ENCODE measurements at regions not wholly inside any gene's neighbourhood (a gene's known extent, or its start where the extent isn't known, plus 50 kb on each side); places are given as distances from the start of the nearest gene placed in this dataset.

- H3K4me3 ChIP-seq (ENCODE audit: low read length) = no peak overlapping the region
- WGBS (ENCODE audit: insufficient coverage) = no CpG with 5 or more reads among the region's 3 CpGs
- no peak for DNase-seq
These were observed 621.7 kb upstream of the NUDT12 start for GRCh38 chr5:104184264-104184663.

GRCh38 chr5:104178829-104179456 lies 616.4 kb upstream of the NUDT12 start:
- H3K4me1 ChIP-seq (ENCODE audit: control insufficient read depth, insufficient read depth, low read length) = no peaks in the 10 kb centered on the region
- H3K36me3 ChIP-seq (ENCODE audit: control insufficient read depth, insufficient read depth, low read length) = no peaks in the 10 kb centered on the region
- peaks cover 21% of the 10 kb centered on the region for H3K9me3 ChIP-seq (replicated peaks; ENCODE audit: control insufficient read depth, low read depth, low read length)
- DNase-seq = no peak
- 79% methylated on average over 8 of the region's 9 CpGs for WGBS (ENCODE audit: insufficient coverage)
- no peaks in the 10 kb centered on the region for H3K27me3 ChIP-seq (ENCODE audit: control insufficient read depth, insufficient read depth, low read length)
- H3K27ac ChIP-seq (ENCODE audit: low read length) = no peak overlapping the region
- no peak overlapping the region for H3K4me3 ChIP-seq (ENCODE audit: low read length)

More at GRCh38 chr5:104184264-104184663, 621.7 kb upstream of the NUDT12 start:
- no peaks in the 10 kb centered on the region for H3K36me3 ChIP-seq (ENCODE audit: control insufficient read depth, insufficient read depth, low read length)
- H3K27me3 ChIP-seq (ENCODE audit: control insufficient read depth, insufficient read depth, low read length) = no peaks in the 10 kb centered on the region
- no peak overlapping the region for H3K27ac ChIP-seq (ENCODE audit: low read length)
- peaks cover 34% of the 10 kb centered on the region for H3K9me3 ChIP-seq (replicated peaks; ENCODE audit: control insufficient read depth, low read depth, low read length)
- H3K4me1 ChIP-seq (ENCODE audit: control insufficient read depth, insufficient read depth, low read length) = no peaks in the 10 kb centered on the region

- 100% methylated on average over 2 of the region's 8 CpGs for WGBS (ENCODE audit: insufficient coverage)
- peaks cover 21% of the 10 kb centered on the region for H3K9me3 ChIP-seq (replicated peaks; ENCODE audit: control insufficient read depth, low read depth, low read length)
- DNase-seq = no peak
- H3K27me3 ChIP-seq (ENCODE audit: control insufficient read depth, insufficient read depth, low read length) = no peaks in the 10 kb centered on the region
- no peaks in the 10 kb centered on the region for H3K4me1 ChIP-seq (ENCODE audit: control insufficient read depth, insufficient read depth, low read length)
- H3K27ac ChIP-seq (ENCODE audit: low read length) = no peak overlapping the region
- H3K4me3 ChIP-seq (ENCODE audit: low read length) = no peak overlapping the region
- H3K36me3 ChIP-seq (ENCODE audit: control insufficient read depth, insufficient read depth, low read length) = no peaks in the 10 kb centered on the region
These were observed 615.5 kb upstream of the NUDT12 start for GRCh38 chr5:104178066-104178465.

- Histone ChIP-seq H3K27me3 (ENCODE audit: control insufficient read depth, insufficient read depth, low read length) (no peaks in the 10 kb centered on the region), H3K27ac (ENCODE audit: low read length) (no peak overlapping the region), H3K4me3 (ENCODE audit: low read length) (no peak overlapping the region), H3K36me3 (ENCODE audit: control insufficient read depth, insufficient read depth, low read length) (no peaks in the 10 kb centered on the region), H3K9me3 (replicated peaks; ENCODE audit: control insufficient read depth, low read depth, low read length) (peaks cover 21% of the 10 kb centered on the region), H3K4me1 (ENCODE audit: control insufficient read depth, insufficient read depth, low read length) (no peaks in the 10 kb centered on the region)
- DNase-seq = no peak
- no CpG with 5 or more reads among the region's 2 CpGs for WGBS (ENCODE audit: insufficient coverage)
These were observed 615.1 kb upstream of the NUDT12 start for GRCh38 chr5:104177651-104178050.

GRCh38 chr5:104172976-104173375 lies 610.4 kb upstream of the NUDT12 start:
- Histone ChIP-seq H3K27me3 (ENCODE audit: control insufficient read depth, insufficient read depth, low read length) (no peaks in the 10 kb centered on the region), H3K27ac (ENCODE audit: low read length) (no peak overlapping the region), H3K36me3 (ENCODE audit: control insufficient read depth, insufficient read depth, low read length) (no peaks in the 10 kb centered on the region), H3K9me3 (replicated peaks; ENCODE audit: control insufficient read depth, low read depth, low read length) (no peaks in the 10 kb centered on the region), H3K4me1 (ENCODE audit: control insufficient read depth, insufficient read depth, low read length) (no peaks in the 10 kb centered on the region), H3K4me3 (ENCODE audit: low read length) (no peak overlapping the region)
- no CpG with 5 or more reads among the region's 5 CpGs for WGBS (ENCODE audit: insufficient coverage)
- no peak for DNase-seq

GRCh38 chr5:104171958-104172690 lies 609.5 kb upstream of the NUDT12 start:
- no peaks in the 10 kb centered on the region for H3K4me1 ChIP-seq (ENCODE audit: control insufficient read depth, insufficient read depth, low read length)
- H3K36me3 ChIP-seq (ENCODE audit: control insufficient read depth, insufficient read depth, low read length) = no peaks in the 10 kb centered on the region
- H3K9me3 ChIP-seq (replicated peaks; ENCODE audit: control insufficient read depth, low read depth, low read length) = no peaks in the 10 kb centered on the region
- no peak overlapping the region for H3K27ac ChIP-seq (ENCODE audit: low read length)
- 75% methylated on average over 1 of the region's 3 CpGs for WGBS (ENCODE audit: insufficient coverage)
- no peak overlapping the region for H3K4me3 ChIP-seq (ENCODE audit: low read length)
- DNase-seq = no peak
- no peaks in the 10 kb centered on the region for H3K27me3 ChIP-seq (ENCODE audit: control insufficient read depth, insufficient read depth, low read length)

- Histone ChIP-seq H3K4me1 (ENCODE audit: control insufficient read depth, insufficient read depth, low read length) (no peaks in the 10 kb centered on the region), H3K36me3 (ENCODE audit: control insufficient read depth, insufficient read depth, low read length) (no peaks in the 10 kb centered on the region), H3K4me3 (ENCODE audit: low read length) (no peak overlapping the region), H3K9me3 (replicated peaks; ENCODE audit: control insufficient read depth, low read depth, low read length) (no peaks in the 10 kb centered on the region), H3K27ac (ENCODE audit: low read length) (no peak overlapping the region), H3K27me3 (ENCODE audit: control insufficient read depth, insufficient read depth, low read length) (no peaks in the 10 kb centered on the region)
- no peak for DNase-seq
These were observed 608.3 kb upstream of the NUDT12 start for GRCh38 chr5:104170926-104171325.

GRCh38 chr5:104146652-104147051 lies 584.1 kb upstream of the NUDT12 start:
- no peak for DNase-seq
- Histone ChIP-seq H3K4me3 (ENCODE audit: low read length) (no peak overlapping the region), H3K36me3 (ENCODE audit: control insufficient read depth, insufficient read depth, low read length) (no peaks in the 10 kb centered on the region), H3K27me3 (ENCODE audit: control insufficient read depth, insufficient read depth, low read length) (no peaks in the 10 kb centered on the region), H3K27ac (ENCODE audit: low read length) (no peak overlapping the region), H3K4me1 (ENCODE audit: control insufficient read depth, insufficient read depth, low read length) (no peaks in the 10 kb centered on the region), H3K9me3 (replicated peaks; ENCODE audit: control insufficient read depth, low read depth, low read length) (no peaks in the 10 kb centered on the region)
- no CpG with 5 or more reads among the region's 2 CpGs for WGBS (ENCODE audit: insufficient coverage)

- H3K36me3 ChIP-seq (ENCODE audit: control insufficient read depth, insufficient read depth, low read length) = no peaks in the 10 kb centered on the region
- no CpG with 5 or more reads among the region's 3 CpGs for WGBS (ENCODE audit: insufficient coverage)
These were observed 577.3 kb upstream of the NUDT12 start for GRCh38 chr5:104139840-104140239.

GRCh38 chr5:104130320-104130719 lies 567.7 kb upstream of the NUDT12 start:
- Histone ChIP-seq H3K36me3 (ENCODE audit: control insufficient read depth, insufficient read depth, low read length) (no peaks in the 10 kb centered on the region), H3K27ac (ENCODE audit: low read length) (no peak overlapping the region), H3K4me3 (ENCODE audit: low read length) (no peak overlapping the region), H3K4me1 (ENCODE audit: control insufficient read depth, insufficient read depth, low read length) (no peaks in the 10 kb centered on the region), H3K27me3 (ENCODE audit: control insufficient read depth, insufficient read depth, low read length) (no peaks in the 10 kb centered on the region), H3K9me3 (replicated peaks; ENCODE audit: control insufficient read depth, low read depth, low read length) (peaks cover 3% of the 10 kb centered on the region)
- DNase-seq = no peak
- WGBS (ENCODE audit: insufficient coverage) = no CpG with 5 or more reads among the region's 3 CpGs

More at GRCh38 chr5:104139840-104140239, 577.3 kb upstream of the NUDT12 start:
- Histone ChIP-seq H3K4me3 (ENCODE audit: low read length) (no peak overlapping the region), H3K27ac (ENCODE audit: low read length) (no peak overlapping the region), H3K9me3 (replicated peaks; ENCODE audit: control insufficient read depth, low read depth, low read length) (no peaks in the 10 kb centered on the region), H3K4me1 (ENCODE audit: control insufficient read depth, insufficient read depth, low read length) (no peaks in the 10 kb centered on the region), H3K27me3 (ENCODE audit: control insufficient read depth, insufficient read depth, low read length) (no peaks in the 10 kb centered on the region)
- no peak for DNase-seq

All from muscle of leg (tissue), 3 donors.